ENCODE measurements at regions not wholly inside any gene's neighbourhood (a gene's known extent, or its start where the extent isn't known, plus 50 kb on each side); places are given as distances from the start of the nearest gene placed in this dataset.

DNA sequence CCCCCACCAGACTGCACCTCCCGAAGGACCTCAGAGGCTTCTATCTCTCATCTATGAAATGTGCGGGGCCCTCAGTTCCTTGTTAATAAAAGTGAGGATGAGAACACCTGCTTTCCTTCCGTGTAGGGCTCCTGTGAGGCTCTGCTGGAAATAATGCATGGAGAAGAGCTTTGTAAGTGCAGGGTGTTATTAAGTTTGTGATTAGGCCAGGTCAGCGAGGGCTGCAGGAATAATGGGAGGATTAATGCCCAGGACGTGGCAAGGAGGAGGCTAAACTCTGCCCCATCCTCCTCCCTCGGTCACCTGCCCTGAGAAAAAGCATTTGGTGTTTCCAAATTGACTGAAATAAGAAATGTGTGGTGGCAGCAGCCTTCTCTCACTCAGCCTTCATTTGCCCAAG, 83.5 kb upstream of the HSPA9 start:
- H3K36me3 ChIP-seq (ENCODE audit: control insufficient read depth, insufficient read depth, low read length): no peaks in the 10 kb centered on the region
- no peaks in the 10 kb centered on the region for H3K27me3 ChIP-seq (ENCODE audit: control insufficient read depth, insufficient read depth, low read length)
- H3K4me3 ChIP-seq (ENCODE audit: low read length): no peak overlapping the region
- H3K9me3 ChIP-seq (ENCODE audit: control insufficient read depth, insufficient read depth, low read length): no peaks in the 10 kb centered on the region
- no CpG with 5 or more reads among the region's 6 CpGs for WGBS (ENCODE audit: insufficient coverage, insufficient read length)
- no peaks in the 10 kb centered on the region for H3K4me1 ChIP-seq (ENCODE audit: control insufficient read depth, insufficient read depth, low read length)
- no peak for DNase-seq (ENCODE audit: low read depth, low spot score)
- H3K27ac ChIP-seq (ENCODE audit: low read length): no peak overlapping the region

DNA sequence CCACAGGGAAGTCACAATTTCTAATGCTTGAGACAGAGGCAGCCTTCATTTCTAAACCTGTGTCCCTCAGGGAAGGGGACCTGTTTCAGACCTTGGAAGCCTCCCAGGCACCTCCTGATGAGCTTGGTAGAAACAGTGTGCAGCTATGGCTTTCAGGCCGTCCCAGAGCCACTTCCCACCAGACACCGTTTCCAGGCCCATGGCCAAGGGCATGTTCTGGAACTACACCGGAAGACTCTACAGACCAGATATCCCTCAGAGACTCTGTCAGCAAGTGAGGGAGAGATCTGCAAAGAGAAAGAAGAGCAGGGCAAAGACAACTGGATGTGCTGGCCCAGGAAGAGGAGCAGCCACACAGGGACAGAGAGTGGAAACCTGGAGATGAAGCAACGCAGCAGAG, 82.2 kb upstream of the HSPA9 start:
- H3K9me3 ChIP-seq (ENCODE audit: control insufficient read depth, insufficient read depth, low read length): no peaks in the 10 kb centered on the region
- H3K4me3 ChIP-seq (ENCODE audit: low read length): no peak overlapping the region
- no peak for DNase-seq (ENCODE audit: low read depth, low spot score)
- no CpG with 5 or more reads among the region's 4 CpGs for WGBS (ENCODE audit: insufficient coverage, insufficient read length)
- H3K4me1 ChIP-seq (ENCODE audit: control insufficient read depth, insufficient read depth, low read length): no peaks in the 10 kb centered on the region
- H3K36me3 ChIP-seq (ENCODE audit: control insufficient read depth, insufficient read depth, low read length): no peaks in the 10 kb centered on the region
- no peaks in the 10 kb centered on the region for H3K27me3 ChIP-seq (ENCODE audit: control insufficient read depth, insufficient read depth, low read length)
- no peak overlapping the region for H3K27ac ChIP-seq (ENCODE audit: low read length)

DNA sequence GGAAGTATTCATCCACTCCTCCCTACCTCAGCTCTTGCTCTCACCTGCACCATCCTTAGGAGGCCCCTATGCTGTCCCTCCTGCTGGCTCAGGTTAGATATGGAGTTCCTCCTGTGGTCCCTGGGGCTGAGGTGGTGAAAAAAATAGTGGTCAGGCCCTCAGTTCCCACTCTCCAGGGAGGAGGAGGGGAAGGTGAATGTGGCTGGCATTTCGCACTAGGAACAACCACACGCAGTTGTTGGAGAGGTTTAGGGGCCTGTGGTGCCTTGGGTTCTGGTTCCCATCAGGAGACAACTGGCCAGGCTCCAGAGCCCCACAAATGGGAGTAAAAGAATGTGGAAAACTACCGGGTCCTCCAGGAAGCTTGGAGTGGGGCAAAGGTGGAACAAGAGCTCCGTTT, 81.7 kb upstream of the HSPA9 start:
- Histone ChIP-seq H3K4me1 (ENCODE audit: control insufficient read depth, insufficient read depth, low read length) (no peaks in the 10 kb centered on the region), H3K4me3 (ENCODE audit: low read length) (no peak overlapping the region), H3K27ac (ENCODE audit: low read length) (no peak overlapping the region), H3K9me3 (ENCODE audit: control insufficient read depth, insufficient read depth, low read length) (no peaks in the 10 kb centered on the region), H3K36me3 (ENCODE audit: control insufficient read depth, insufficient read depth, low read length) (no peaks in the 10 kb centered on the region), H3K27me3 (ENCODE audit: control insufficient read depth, insufficient read depth, low read length) (no peaks in the 10 kb centered on the region)
- no peak for DNase-seq (ENCODE audit: low read depth, low spot score)
- no CpG with 5 or more reads among the region's 4 CpGs for WGBS (ENCODE audit: insufficient coverage, insufficient read length)

DNA sequence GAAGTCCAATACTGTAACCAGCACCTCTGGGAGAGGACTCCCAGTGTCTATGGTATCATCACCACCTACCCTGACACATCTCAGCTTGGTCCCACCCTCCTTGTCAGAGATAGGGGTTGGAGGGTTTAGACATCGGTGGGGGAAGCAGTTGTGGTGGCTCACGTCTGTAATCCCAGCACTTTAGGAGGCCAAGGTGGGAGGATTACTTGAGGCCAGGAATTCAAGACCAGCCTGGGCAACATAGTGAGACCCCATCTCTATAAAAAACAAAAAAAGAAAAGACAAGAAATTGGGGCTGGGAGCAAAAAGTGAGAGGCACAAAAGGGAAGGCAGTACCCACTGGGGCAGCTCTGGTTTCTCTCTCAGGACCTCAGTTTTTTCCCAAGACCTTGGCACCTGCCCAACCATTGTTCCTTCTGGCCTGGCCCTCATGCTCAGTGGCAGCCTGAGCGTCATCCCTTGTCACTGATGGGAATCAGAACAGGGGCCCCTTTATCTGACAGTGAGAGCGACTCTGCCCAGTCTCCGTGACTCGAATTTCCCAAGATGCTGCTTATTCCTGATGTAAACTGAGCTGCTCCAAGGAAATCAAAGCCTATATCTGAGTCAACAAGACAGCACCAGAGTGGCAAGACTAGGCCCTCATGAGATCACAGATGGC, 80.5 kb upstream of the HSPA9 start:
- Histone ChIP-seq H3K4me1 (ENCODE audit: control insufficient read depth, insufficient read depth, low read length) (no peaks in the 10 kb centered on the region), H3K36me3 (ENCODE audit: control insufficient read depth, insufficient read depth, low read length) (no peaks in the 10 kb centered on the region), H3K27ac (ENCODE audit: low read length) (no peak overlapping the region), H3K4me3 (ENCODE audit: low read length) (no peak overlapping the region), H3K9me3 (ENCODE audit: control insufficient read depth, insufficient read depth, low read length) (no peaks in the 10 kb centered on the region), H3K27me3 (ENCODE audit: control insufficient read depth, insufficient read depth, low read length) (no peaks in the 10 kb centered on the region)
- no CpG with 5 or more reads among the region's 6 CpGs for WGBS (ENCODE audit: insufficient coverage, insufficient read length)
- no peak for DNase-seq (ENCODE audit: low read depth, low spot score)

DNA sequence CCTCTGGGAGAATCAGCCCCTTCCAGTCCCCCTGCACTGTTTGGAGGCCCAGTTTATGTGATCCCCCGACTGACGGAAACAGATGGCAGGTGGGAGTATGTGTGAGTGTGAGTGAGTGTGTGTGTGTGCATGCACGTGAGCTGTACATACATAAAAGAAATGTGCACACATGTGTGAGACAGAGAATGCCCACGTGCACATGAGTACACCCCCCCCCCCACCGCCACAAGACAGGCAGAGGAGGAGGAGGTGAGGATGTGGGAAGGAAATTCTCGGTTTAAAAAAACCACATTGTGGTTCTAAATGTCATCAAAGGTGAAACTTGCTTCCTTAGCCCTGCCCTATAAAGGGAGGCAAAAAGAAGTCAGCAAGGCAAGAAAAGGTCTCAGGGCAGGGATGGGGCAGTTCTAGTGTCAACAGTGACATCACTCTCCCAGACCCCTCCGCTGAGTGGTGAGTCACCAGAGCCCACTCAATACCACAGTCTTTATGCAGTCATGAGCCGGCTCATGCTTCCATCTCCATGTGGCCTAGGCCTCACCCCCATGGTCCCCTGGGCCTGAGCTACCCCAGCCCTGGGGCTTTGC, 79.2 kb upstream of the HSPA9 start:
- Histone ChIP-seq H3K4me1 (ENCODE audit: control insufficient read depth, insufficient read depth, low read length) (no peaks in the 10 kb centered on the region), H3K27ac (ENCODE audit: low read length) (no peak overlapping the region), H3K27me3 (ENCODE audit: control insufficient read depth, insufficient read depth, low read length) (no peaks in the 10 kb centered on the region), H3K9me3 (ENCODE audit: control insufficient read depth, insufficient read depth, low read length) (no peaks in the 10 kb centered on the region), H3K4me3 (ENCODE audit: low read length) (no peak overlapping the region), H3K36me3 (ENCODE audit: control insufficient read depth, insufficient read depth, low read length) (no peaks in the 10 kb centered on the region)
- no CpG with 5 or more reads among the region's 8 CpGs for WGBS (ENCODE audit: insufficient coverage, insufficient read length)
- no peak for DNase-seq (ENCODE audit: low read depth, low spot score)

DNA sequence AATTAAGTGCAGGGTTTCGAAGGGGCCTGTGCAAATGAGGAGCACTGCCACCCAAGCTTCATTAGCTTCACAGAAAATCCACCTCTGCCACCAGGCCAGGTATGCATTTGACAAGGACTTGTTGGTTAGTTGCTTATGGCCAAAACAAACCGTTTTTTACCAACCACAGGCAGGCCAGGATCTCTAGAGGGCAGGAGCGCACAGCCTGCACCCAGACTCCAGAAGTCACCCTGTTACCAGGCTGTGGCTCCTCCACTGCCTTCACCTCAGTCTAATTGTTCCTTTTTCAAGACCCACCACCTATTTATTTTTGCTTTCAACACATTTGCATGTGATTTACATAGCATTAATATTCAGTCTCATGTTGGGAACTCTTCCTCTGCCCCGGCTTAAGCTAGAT, 78.3 kb upstream of the HSPA9 start:
- Histone ChIP-seq H3K36me3 (ENCODE audit: control insufficient read depth, insufficient read depth, low read length) (no peaks in the 10 kb centered on the region), H3K9me3 (ENCODE audit: control insufficient read depth, insufficient read depth, low read length) (no peaks in the 10 kb centered on the region), H3K4me1 (ENCODE audit: control insufficient read depth, insufficient read depth, low read length) (peaks cover 2% of the 10 kb centered on the region; the same call in 1 of the 2 replicates), H3K4me3 (ENCODE audit: low read length) (no peak overlapping the region), H3K27ac (ENCODE audit: low read length) (no peak overlapping the region), H3K27me3 (ENCODE audit: control insufficient read depth, insufficient read depth, low read length) (no peaks in the 10 kb centered on the region)
- DNase-seq (ENCODE audit: low read depth, low spot score): no peak
- no CpG with 5 or more reads among the region's 4 CpGs for WGBS (ENCODE audit: insufficient coverage, insufficient read length)

DNA sequence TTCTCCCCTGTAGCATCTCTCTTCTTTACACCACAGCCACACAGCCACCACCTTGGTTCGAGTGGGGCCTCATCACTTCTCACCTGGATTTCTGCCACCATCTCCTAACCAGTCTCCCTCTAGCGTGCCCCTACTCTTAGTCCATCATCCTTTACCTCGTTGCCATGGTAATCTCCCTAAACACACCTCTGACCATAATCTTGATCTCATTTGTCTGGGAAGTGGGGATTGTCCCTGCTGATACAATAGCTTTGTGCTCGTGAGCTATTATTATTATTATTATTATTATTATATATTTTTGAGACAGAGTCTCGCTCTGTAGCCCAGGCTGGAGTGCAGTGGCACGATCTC, 76.5 kb upstream of the HSPA9 start:
- H3K4me3 ChIP-seq (ENCODE audit: low read length): no peak overlapping the region
- no peaks in the 10 kb centered on the region for H3K9me3 ChIP-seq (ENCODE audit: control insufficient read depth, insufficient read depth, low read length)
- no peaks in the 10 kb centered on the region for H3K36me3 ChIP-seq (ENCODE audit: control insufficient read depth, insufficient read depth, low read length)
- H3K4me1 ChIP-seq (ENCODE audit: control insufficient read depth, insufficient read depth, low read length): peaks cover 2% of the 10 kb centered on the region; the same call in 1 of the 2 replicates
- no peaks in the 10 kb centered on the region for H3K27me3 ChIP-seq (ENCODE audit: control insufficient read depth, insufficient read depth, low read length)
- H3K27ac ChIP-seq (ENCODE audit: low read length): no peak overlapping the region
- no peak for DNase-seq (ENCODE audit: low read depth, low spot score)
- WGBS (ENCODE audit: insufficient coverage, insufficient read length): no CpG with 5 or more reads among the region's 6 CpGs

DNA sequence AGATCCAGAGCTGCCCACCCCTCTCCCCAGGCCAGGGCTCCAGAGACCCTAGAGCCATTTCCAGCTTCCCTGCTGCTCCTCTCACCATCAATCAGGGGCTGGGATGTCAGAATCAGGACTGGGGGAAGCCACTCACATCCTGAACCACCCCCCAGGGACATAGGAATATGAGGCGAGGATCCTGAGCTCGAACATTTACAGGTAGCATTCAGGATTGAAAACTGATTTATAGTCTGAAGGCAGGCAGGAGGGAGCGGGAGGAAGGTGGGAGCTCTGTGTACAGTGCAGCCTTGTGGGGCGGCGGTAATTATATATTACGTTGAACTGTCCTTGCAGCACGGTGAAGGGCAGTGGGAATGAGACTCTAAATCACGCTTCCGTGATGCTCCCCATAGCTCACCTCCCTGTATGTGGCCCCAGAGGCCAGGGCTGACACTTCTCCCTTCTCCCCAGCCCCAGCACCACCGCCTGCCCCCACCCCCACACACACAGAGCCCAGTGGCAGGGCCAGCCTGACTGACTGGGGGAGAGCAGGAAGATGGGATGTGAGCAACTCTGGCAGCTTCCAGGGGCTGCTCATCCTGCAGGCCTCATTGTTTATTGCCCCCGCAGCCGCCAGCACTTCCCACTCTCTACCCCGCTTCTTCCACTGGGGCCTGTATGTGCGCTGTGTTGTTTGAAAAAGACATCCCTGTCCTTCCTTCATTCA, 76.0 kb upstream of the HSPA9 start:
- no peaks in the 10 kb centered on the region for H3K27me3 ChIP-seq (ENCODE audit: control insufficient read depth, insufficient read depth, low read length)
- WGBS (ENCODE audit: insufficient coverage, insufficient read length): no CpG with 5 or more reads among the region's 14 CpGs

DNA sequence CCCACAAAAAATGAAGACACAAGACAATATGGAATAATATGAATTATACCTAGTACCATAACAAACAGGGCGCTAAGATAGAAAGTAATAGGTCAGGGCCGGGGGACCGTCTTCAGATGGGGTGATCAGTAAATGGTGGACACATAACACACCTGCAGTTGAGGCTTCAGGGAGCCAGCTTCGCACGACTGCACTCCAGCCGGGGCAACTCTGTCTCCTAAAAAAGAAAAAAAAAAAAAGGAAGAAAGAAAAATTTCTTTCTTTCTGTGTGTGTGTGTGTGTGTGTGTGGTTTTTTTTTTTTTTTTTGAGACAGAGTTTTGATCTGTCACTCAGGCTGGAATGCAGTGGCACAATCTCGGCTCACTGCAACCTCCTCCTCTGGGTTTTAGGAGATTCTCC, 75.0 kb upstream of the HSPA9 start:
- Histone ChIP-seq H3K4me1 (ENCODE audit: control insufficient read depth, insufficient read depth, low read length) (peaks cover 2% of the 10 kb centered on the region; the same call in 1 of the 2 replicates), H3K4me3 (ENCODE audit: low read length) (no peak overlapping the region), H3K27me3 (ENCODE audit: control insufficient read depth, insufficient read depth, low read length) (no peaks in the 10 kb centered on the region), H3K36me3 (ENCODE audit: control insufficient read depth, insufficient read depth, low read length) (no peaks in the 10 kb centered on the region), H3K27ac (ENCODE audit: low read length) (no peak overlapping the region), H3K9me3 (ENCODE audit: control insufficient read depth, insufficient read depth, low read length) (no peaks in the 10 kb centered on the region)
- DNase-seq (ENCODE audit: low read depth, low spot score): no peak
- WGBS (ENCODE audit: insufficient coverage, insufficient read length): no CpG with 5 or more reads among the region's 7 CpGs

More for the DNA sequence above, 76.0 kb upstream of the HSPA9 start:
- H3K27ac ChIP-seq (ENCODE audit: low read length): no peak overlapping the region
- H3K36me3 ChIP-seq (ENCODE audit: control insufficient read depth, insufficient read depth, low read length): no peaks in the 10 kb centered on the region
- no peak overlapping the region for H3K4me3 ChIP-seq (ENCODE audit: low read length)
- DNase-seq (ENCODE audit: low read depth, low spot score): no peak
- no peaks in the 10 kb centered on the region for H3K9me3 ChIP-seq (ENCODE audit: control insufficient read depth, insufficient read depth, low read length)
- peaks cover 2% of the 10 kb centered on the region; the same call in 1 of the 2 replicates for H3K4me1 ChIP-seq (ENCODE audit: control insufficient read depth, insufficient read depth, low read length)

DNA sequence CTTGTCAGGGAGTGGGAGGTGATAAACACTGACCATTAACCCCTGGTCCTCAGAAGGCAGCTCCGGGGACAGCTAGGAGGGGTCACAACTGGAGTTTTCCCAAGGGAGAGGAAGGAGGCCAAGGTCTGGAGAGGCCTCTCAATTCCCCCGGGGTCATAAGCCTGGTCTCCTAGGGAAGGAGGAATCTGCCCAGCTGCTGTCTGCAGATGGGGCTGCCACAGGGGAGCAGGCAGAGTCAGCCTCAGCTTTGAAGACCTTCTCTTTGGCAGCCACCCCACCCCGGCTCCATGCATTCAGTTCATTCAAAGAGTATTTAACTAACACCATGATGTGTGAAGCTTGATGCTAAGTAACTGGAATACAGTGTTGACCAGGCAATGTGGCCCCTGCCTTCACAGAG, 74.6 kb upstream of the HSPA9 start:
- WGBS (ENCODE audit: insufficient coverage, insufficient read length): no CpG with 5 or more reads among the region's 3 CpGs
- no peak for DNase-seq (ENCODE audit: low read depth, low spot score)
- no peak overlapping the region for H3K27ac ChIP-seq (ENCODE audit: low read length)

More for the DNA sequence above, 74.6 kb upstream of the HSPA9 start:
- H3K27me3 ChIP-seq (ENCODE audit: control insufficient read depth, insufficient read depth, low read length): no peaks in the 10 kb centered on the region
- no peaks in the 10 kb centered on the region for H3K36me3 ChIP-seq (ENCODE audit: control insufficient read depth, insufficient read depth, low read length)
- H3K4me3 ChIP-seq (ENCODE audit: low read length): no peak overlapping the region
- peaks cover 2% of the 10 kb centered on the region; the same call in 1 of the 2 replicates for H3K4me1 ChIP-seq (ENCODE audit: control insufficient read depth, insufficient read depth, low read length)
- no peaks in the 10 kb centered on the region for H3K9me3 ChIP-seq (ENCODE audit: control insufficient read depth, insufficient read depth, low read length)
